Hepatocyte (in vitro differentiated cells): ENCODE measurements at regions not wholly inside any gene's neighbourhood (a gene's known extent, or its start where the extent isn't known, plus 50 kb on each side); places are given as distances from the start of the nearest gene placed in this dataset.

Experiments used
- DNase-seq: peaks from one replicate; pipeline ENCODE4 v3.0.0-alpha.2; 2016; ENCODE audit warnings: low spot score
- H2AFZ ChIP-seq: fragments of 200-600 bp; sonication (generic); 2 replicates; pipeline ENCODE4 v1.6.0; 2016; ENCODE audit warnings: antibody characterized with exemption, mild to moderate bottlenecking
- H3K27ac ChIP-seq: fragments of 200-600 bp; sonication (generic); 2 replicates; pipeline ENCODE4 v1.5.1; 2016; ENCODE audit warnings: mild to moderate bottlenecking
- H3K27me3 ChIP-seq: fragments of 200-600 bp; sonication (generic); 2 replicates; pipeline ENCODE4 v1.6.1; 2016
- H3K36me3 ChIP-seq: fragments of 200-600 bp; sonication (generic); replicated peaks from 2 replicates; pipeline ENCODE4 v1.5.1; 2016; ENCODE audit warnings: low read depth; ENCODE audit not compliant: insufficient read depth
- H3K4me1 ChIP-seq: fragments of 200-600 bp; sonication (generic); 2 replicates; pipeline ENCODE4 v1.5.1; 2016; ENCODE audit warnings: mild to moderate bottlenecking, moderate library complexity; ENCODE audit not compliant: insufficient read depth
- H3K4me2 ChIP-seq: fragments of 200-600 bp; sonication (generic); 2 replicates; pipeline ENCODE4 v1.6.0; 2016
- H3K4me3 ChIP-seq: fragments of 200-600 bp; sonication (generic); 2 replicates; pipeline ENCODE4 v1.5.1; 2016; ENCODE audit warnings: mild to moderate bottlenecking
- H3K79me2 ChIP-seq: fragments of 200-600 bp; sonication (generic); 2 replicates; pipeline ENCODE4 v1.6.0; 2017; ENCODE audit warnings: mild to moderate bottlenecking
- H3K9me2 ChIP-seq: fragments of 200-600 bp; sonication (generic); replicated peaks from 2 replicates; pipeline ENCODE4 v1.6.0; 2017; ENCODE audit warnings: mild to moderate bottlenecking; ENCODE audit not compliant: insufficient read depth
- H3K9me3 ChIP-seq: fragments of 200-600 bp; sonication (generic); 2 replicates; pipeline ENCODE4 v1.5.1; 2016; ENCODE audit warnings: low read depth, mild to moderate bottlenecking
- H4K20me1 ChIP-seq: fragments of 200-600 bp; sonication (generic); 2 replicates; pipeline ENCODE4 v1.6.0; 2016; ENCODE audit warnings: mild to moderate bottlenecking; ENCODE audit not compliant: insufficient read depth, poor library complexity, severe bottlenecking
- CTCF ChIP-seq: fragments of 200-600 bp; sonication (generic); IDR thresholded peaks from 2 replicates; pipeline ENCODE4 v1.5.1; 2016; ENCODE audit warnings: antibody characterized with exemption, mild to moderate bottlenecking; ENCODE audit not compliant: poor library complexity
- EZH2 ChIP-seq: fragments of 200-600 bp; sonication (generic); IDR thresholded peaks from 2 replicates; pipeline ENCODE4 v1.6.1; 2016; ENCODE audit warnings: antibody characterized with exemption, mild to moderate bottlenecking, borderline replicate concordance
- EZH2phosphoT487 ChIP-seq: fragments of 200-600 bp; sonication (generic); IDR thresholded peaks from one replicate; pipeline ENCODE4 v1.6.1; 2018; ENCODE audit warnings: antibody characterized with exemption, mild to moderate bottlenecking, low read depth, moderate library complexity; ENCODE audit not compliant: unreplicated experiment, severe bottlenecking
- WGBS: methylation state at CpG from one replicate; pipeline ENCODE4 v1.1.6; 2016; ENCODE audit warnings: low lambda C conversion rate; ENCODE audit errors: missing lambda C conversion rate; 5-methylcytosine and 5-hydroxymethylcytosine counted together

- TF ChIP-seq EZH2phosphoT487 (no peak), CTCF (no peak), EZH2 (no peak)
- H3K9me2 ChIP-seq = no peaks in the 10 kb centered on the region
- H3K79me2 ChIP-seq = no peaks in the 10 kb centered on the region
- H3K36me3 ChIP-seq = no peaks in the 10 kb centered on the region
- H3K9me3 ChIP-seq = no peaks in the 10 kb centered on the region
- no peaks in the 10 kb centered on the region for H3K27me3 ChIP-seq
- H3K4me1 ChIP-seq = peaks cover 16% of the 10 kb centered on the region
- H3K4me2 ChIP-seq = no peak overlapping the region
- 77% methylated on average over 6 of the region's 6 CpGs for WGBS
- no peak for DNase-seq
- H4K20me1 ChIP-seq = no peaks in the 10 kb centered on the region
- H3K4me3 ChIP-seq = no peak overlapping the region
- H2AFZ ChIP-seq = no peak overlapping the region
- H3K27ac ChIP-seq = no peak overlapping the region
These were observed 296.6 kb downstream of the HGF start for GRCh38 chr7:81473236-81473635.

- DNase-seq = no peak
- Histone ChIP-seq H3K9me3 (no peaks in the 10 kb centered on the region), H4K20me1 (no peaks in the 10 kb centered on the region), H2AFZ (no peak overlapping the region), H3K27ac (no peak overlapping the region), H3K36me3 (no peaks in the 10 kb centered on the region), H3K4me3 (no peak overlapping the region), H3K27me3 (no peaks in the 10 kb centered on the region), H3K79me2 (no peaks in the 10 kb centered on the region), H3K4me1 (peaks cover 18% of the 10 kb centered on the region), H3K4me2 (no peak overlapping the region), H3K9me2 (no peaks in the 10 kb centered on the region)
- WGBS = 71% methylated on average over 6 of the region's 6 CpGs
- TF ChIP-seq EZH2phosphoT487 = no peak
- TF ChIP-seq EZH2 = no peak
- no peak for TF ChIP-seq CTCF
These were observed 299.0 kb downstream of the HGF start for GRCh38 chr7:81470724-81471379.

GRCh38 chr7:81469869-81470723 lies 299.8 kb downstream of the HGF start:
- H3K36me3 ChIP-seq = no peaks in the 10 kb centered on the region
- no peaks in the 10 kb centered on the region for H3K79me2 ChIP-seq
- H3K27ac ChIP-seq = peak overlapping the region; percentile 4
- H3K4me1 ChIP-seq = peaks cover 18% of the 10 kb centered on the region
- no peaks in the 10 kb centered on the region for H3K9me3 ChIP-seq
- no peak overlapping the region for H3K4me2 ChIP-seq
- no peak overlapping the region for H2AFZ ChIP-seq
- peak; percentile 82 for DNase-seq
- no peaks in the 10 kb centered on the region for H3K27me3 ChIP-seq
- H3K9me2 ChIP-seq = no peaks in the 10 kb centered on the region
- H4K20me1 ChIP-seq = no peaks in the 10 kb centered on the region
- H3K4me3 ChIP-seq = no peak overlapping the region
- WGBS = 36% methylated on average over 9 of the region's 9 CpGs
- TF ChIP-seq EZH2 (no peak), CTCF (peak; percentile 79)
